Colonic mucosa (tissue), 4 donors: ENCODE measurements at regions not wholly inside any gene's neighbourhood (a gene's known extent, or its start where the extent isn't known, plus 50 kb on each side); places are given as distances from the start of the nearest gene placed in this dataset.

Source experiments
- DNase-seq: peaks from one replicate; pipeline ENCODE4 v3.0.0-alpha.2; 2020
- H3K27ac ChIP-seq: fragments of 200-600 bp; one replicate; pipeline ENCODE4 v1.8.0; 2021
- H3K27me3 ChIP-seq: fragments of 200-600 bp; one replicate; pipeline ENCODE4 v1.8.0; 2021
- H3K36me3 ChIP-seq: fragments of 200-600 bp; one replicate; pipeline ENCODE4 v1.8.0; 2021
- H3K4me1 ChIP-seq: fragments of 200-600 bp; one replicate; pipeline ENCODE4 v1.8.0; 2021; ENCODE audit warnings: mild to moderate bottlenecking
- H3K4me3 ChIP-seq: fragments of 200-600 bp; one replicate; pipeline ENCODE4 v1.8.0; 2021
- H3K9ac ChIP-seq, 2 donors: one replicate each; pipeline ENCODE4 v1.7.0; 2013; ENCODE audit warnings: control low read depth in 2 of 2, low read depth in 2 of 2, low read length in 2 of 2
- H3K9me3 ChIP-seq: fragments of 200-600 bp; one replicate; pipeline ENCODE4 v1.8.0; 2021
- intact Hi-C: fragments of 100-400 bp; cut with DNase I; formaldehyde crosslinking; loops from one replicate; pipeline ENCODE4 v1.14.1; 2022
- TF ChIP-seq, protein P1 (sequence below): fragments of 200-600 bp; IDR thresholded peaks from one replicate; pipeline ENCODE4 v1.8.0; 2022; ENCODE audit warnings: antibody characterized with exemption, mild to moderate bottlenecking
- donor health status: healthy.
- donor health status: DM: no; HTN: no; CAD: no.
- donor health status: DM: no; HTN: no; CAD: no.

- no peak for DNase-seq
- H3K4me1 ChIP-seq, result no peaks in the 10 kb centered on the region
Observed at GRCh38 chr2:109066501-109066900, 62.5 kb upstream of the SH3RF3 start.

GRCh38 chr2:109065391-109065734, 63.6 kb upstream of the SH3RF3 start:
- Histone ChIP-seq H3K36me3 (no peaks in the 10 kb centered on the region), H3K9ac (no peak overlapping the region), H3K4me1 (no peaks in the 10 kb centered on the region), H3K27ac (no peak overlapping the region), H3K9me3 (no peaks in the 10 kb centered on the region), H3K27me3 (no peaks in the 10 kb centered on the region), H3K4me3 (no peak overlapping the region)
- DNase-seq, result no peak
- TF ChIP-seq, protein P1, sequence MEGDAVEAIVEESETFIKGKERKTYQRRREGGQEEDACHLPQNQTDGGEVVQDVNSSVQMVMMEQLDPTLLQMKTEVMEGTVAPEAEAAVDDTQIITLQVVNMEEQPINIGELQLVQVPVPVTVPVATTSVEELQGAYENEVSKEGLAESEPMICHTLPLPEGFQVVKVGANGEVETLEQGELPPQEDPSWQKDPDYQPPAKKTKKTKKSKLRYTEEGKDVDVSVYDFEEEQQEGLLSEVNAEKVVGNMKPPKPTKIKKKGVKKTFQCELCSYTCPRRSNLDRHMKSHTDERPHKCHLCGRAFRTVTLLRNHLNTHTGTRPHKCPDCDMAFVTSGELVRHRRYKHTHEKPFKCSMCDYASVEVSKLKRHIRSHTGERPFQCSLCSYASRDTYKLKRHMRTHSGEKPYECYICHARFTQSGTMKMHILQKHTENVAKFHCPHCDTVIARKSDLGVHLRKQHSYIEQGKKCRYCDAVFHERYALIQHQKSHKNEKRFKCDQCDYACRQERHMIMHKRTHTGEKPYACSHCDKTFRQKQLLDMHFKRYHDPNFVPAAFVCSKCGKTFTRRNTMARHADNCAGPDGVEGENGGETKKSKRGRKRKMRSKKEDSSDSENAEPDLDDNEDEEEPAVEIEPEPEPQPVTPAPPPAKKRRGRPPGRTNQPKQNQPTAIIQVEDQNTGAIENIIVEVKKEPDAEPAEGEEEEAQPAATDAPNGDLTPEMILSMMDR, result no peak
- intact Hi-C loops, result no loop called here

More at GRCh38 chr2:109066501-109066900, 62.5 kb upstream of the SH3RF3 start:
- Histone ChIP-seq H3K27ac (no peak overlapping the region), H3K9me3 (no peaks in the 10 kb centered on the region), H3K4me3 (no peak overlapping the region), H3K27me3 (no peaks in the 10 kb centered on the region), H3K36me3 (no peaks in the 10 kb centered on the region), H3K9ac (no peak overlapping the region)
- TF ChIP-seq, protein P1, result no peak
- intact Hi-C loops, result no loop called here

GRCh38 chr2:109064660-109065390, 64.2 kb upstream of the SH3RF3 start:
- Histone ChIP-seq H3K36me3 (no peaks in the 10 kb centered on the region), H3K4me1 (no peaks in the 10 kb centered on the region), H3K9me3 (no peaks in the 10 kb centered on the region), H3K27ac (no peak overlapping the region), H3K27me3 (no peaks in the 10 kb centered on the region), H3K4me3 (no peak overlapping the region), H3K9ac (no peak overlapping the region)
- TF ChIP-seq, protein P1, result no peak
- intact Hi-C loops, result no loop called here
- DNase-seq, result no peak

GRCh38 chr2:109062859-109063700, 65.9 kb upstream of the SH3RF3 start:
- H3K4me1 ChIP-seq, result no peaks in the 10 kb centered on the region
- intact Hi-C loops, result no loop called here

GRCh38 chr2:109062145-109062858, 66.7 kb upstream of the SH3RF3 start:
- intact Hi-C loops, result no loop called here
- Histone ChIP-seq H3K27ac (no peak overlapping the region), H3K36me3 (no peaks in the 10 kb centered on the region), H3K4me3 (no peak overlapping the region), H3K4me1 (no peaks in the 10 kb centered on the region), H3K9me3 (no peaks in the 10 kb centered on the region), H3K27me3 (no peaks in the 10 kb centered on the region), H3K9ac (peak overlapping the region in 1 of 2 donors; percentile 19)
- DNase-seq, result peak; percentile 24
- TF ChIP-seq, protein P1, result no peak

More at GRCh38 chr2:109062859-109063700, 65.9 kb upstream of the SH3RF3 start:
- no peaks in the 10 kb centered on the region for H3K36me3 ChIP-seq
- H3K27me3 ChIP-seq, result no peaks in the 10 kb centered on the region
- TF ChIP-seq, protein P1, result no peak
- H3K4me3 ChIP-seq, result no peak overlapping the region
- no peaks in the 10 kb centered on the region for H3K9me3 ChIP-seq
- no peak overlapping the region for H3K27ac ChIP-seq
- no peak overlapping the region for H3K9ac ChIP-seq
- no peak for DNase-seq
